Ovary (tissue), 7 donors: ENCODE measurements at regions not wholly inside any gene's neighbourhood (a gene's known extent, or its start where the extent isn't known, plus 50 kb on each side); places are given as distances from the start of the nearest gene placed in this dataset.

Source experiments
- DNase-seq, 5 donors: peaks; one replicate each; pipeline ENCODE4 v3.0.0-alpha.2; 2019 to 2020
- H3K27ac ChIP-seq, 2 donors: fragments of 200-600 bp; one replicate each; pipeline versions ENCODE4 v1.5.1 to v1.8.0; 2019 to 2022
- H3K27me3 ChIP-seq: fragments of 200-600 bp; one replicate; pipeline ENCODE4 v1.8.0; 2022
- H3K36me3 ChIP-seq: fragments of 200-600 bp; sonication (generic); one replicate; pipeline ENCODE4 v1.5.1; 2019
- H3K4me1 ChIP-seq: one replicate; pipeline ENCODE4 v1.8.1; 2013; ENCODE audit warnings: mild to moderate bottlenecking, moderate library complexity; ENCODE audit not compliant: insufficient read depth
- H3K4me3 ChIP-seq: fragments of 200-600 bp; sonication (generic); one replicate; pipeline ENCODE4 v1.5.1; 2017
- H3K9me3 ChIP-seq, 2 donors: fragments of 200-600 bp in 1 of 2; sonication (generic) in 1 of 2; one replicate each; pipeline versions ENCODE4 v1.5.1 to v1.8.1; 2013 to 2019; ENCODE audit warnings: mild to moderate bottlenecking in 1 of 2, moderate library complexity in 1 of 2
- CTCF ChIP-seq, 3 donors: fragments of 450-650 bp in 2 of 3; fragments of 200-600 bp in 1 of 3; IDR thresholded peaks; one replicate each; pipeline versions ENCODE4 v1.5.1 to v1.8.0; 2016 to 2022; ENCODE audit warnings: antibody characterized with exemption in 3 of 3, mild to moderate bottlenecking in 1 of 3
- EP300 ChIP-seq: sonication (generic); formaldehyde crosslinking; IDR thresholded peaks from one replicate; pipeline ENCODE4 v1.6.1; 2017; ENCODE audit warnings: antibody characterized with exemption
- POLR2A ChIP-seq: fragments of 450-650 bp; IDR thresholded peaks from one replicate; pipeline ENCODE4 v1.6.1; 2017; ENCODE audit warnings: antibody characterized with exemption, mild to moderate bottlenecking, moderate library complexity
- WGBS, 3 donors: extraction: QIAGEN DNeasy Blood & Tissue Kit in 1 of 3; methylation state at CpG; one replicate each; pipeline versions ENCODE4 v1.1.5 to v1.1.7; 2013 to 2017; 5-methylcytosine and 5-hydroxymethylcytosine counted together
- intact Hi-C, 4 donors: fragments of 100-400 bp; cut with DNase I; formaldehyde crosslinking; loops; one replicate each; pipeline versions ENCODE4 v1.11.0 to v1.15.1; 2022 to 2023
- donor health status: DM: no; HTN: no; CAD: no; lungs with moderate emphysema.
- donor health status: DM: no; HTN: no; CAD: no.
- donor health status: Bipolar disorder and iron deficiency.
- donor health status: DM: no; HTN: no; CAD: no.
- donor health status: DM: yes; HTN: yes; CAD: no.

- no peak for TF ChIP-seq CTCF (IDR thresholded peaks at IDR 0.05)
- TF ChIP-seq EP300 = no peak
- no peak for TF ChIP-seq POLR2A
- 46 to 51% (median 51%) methylated on average over 9 of the region's 9 CpGs for WGBS, 3 donors
- no peaks in the 10 kb centered on the region for H3K4me1 ChIP-seq
Observed at GRCh38 chr18:78679031-78679430, 300.6 kb upstream of the SALL3 start.

GRCh38 chr18:78679613-78680260 is 299.9 kb upstream of the SALL3 start:
- Histone ChIP-seq H3K4me3 (no peak overlapping the region), H3K36me3 (no peaks in the 10 kb centered on the region), H3K9me3 (no peaks in the 10 kb centered on the region), H3K27me3 (no peaks in the 10 kb centered on the region), H3K4me1 (no peaks in the 10 kb centered on the region), H3K27ac (no peak overlapping the region)
- no peak for DNase-seq
- 75 to 79% (median 76%) methylated on average over 17 of the region's 17 CpGs for WGBS, 3 donors
- intact Hi-C loops = no loop called here
- TF ChIP-seq POLR2A = no peak

More at GRCh38 chr18:78679031-78679430, 300.6 kb upstream of the SALL3 start:
- DNase-seq = no peak
- H3K36me3 ChIP-seq = no peaks in the 10 kb centered on the region
- no peak overlapping the region for H3K4me3 ChIP-seq
- no peaks in the 10 kb centered on the region for H3K27me3 ChIP-seq
- H3K9me3 ChIP-seq = no peaks in the 10 kb centered on the region
- intact Hi-C loops = no loop called here
- H3K27ac ChIP-seq = no peak overlapping the region

GRCh38 chr18:78681396-78681795 is 298.2 kb upstream of the SALL3 start:
- intact Hi-C loops = no loop called here
- no peaks in the 10 kb centered on the region for H3K27me3 ChIP-seq
- no peak overlapping the region for H3K4me3 ChIP-seq
- H3K36me3 ChIP-seq = no peaks in the 10 kb centered on the region
- no peak overlapping the region for H3K27ac ChIP-seq
- no peak for TF ChIP-seq POLR2A
- no peak for TF ChIP-seq EP300
- 79 to 84% (median 83%) methylated on average over 12 of the region's 12 CpGs for WGBS, 3 donors
- H3K4me1 ChIP-seq = no peaks in the 10 kb centered on the region
- no peak for DNase-seq
- H3K9me3 ChIP-seq = no peaks in the 10 kb centered on the region

GRCh38 chr18:78681934-78682333 is 297.7 kb upstream of the SALL3 start:
- 85 to 88% (median 88%) methylated on average over 12 of the region's 12 CpGs for WGBS, 3 donors

GRCh38 chr18:78682716-78683115 is 296.9 kb upstream of the SALL3 start:
- Histone ChIP-seq H3K36me3 (no peaks in the 10 kb centered on the region), H3K4me3 (no peak overlapping the region), H3K9me3 (no peaks in the 10 kb centered on the region), H3K27me3 (no peaks in the 10 kb centered on the region), H3K27ac (no peak overlapping the region), H3K4me1 (no peaks in the 10 kb centered on the region)
- intact Hi-C loops = no loop called here
- TF ChIP-seq POLR2A (no peak), CTCF (IDR thresholded peaks at IDR 0.05) (no peak), EP300 (no peak)
- 56 to 60% (median 56%) methylated on average over 13 of the region's 13 CpGs for WGBS, 3 donors
- DNase-seq = no peak

More at GRCh38 chr18:78681934-78682333, 297.7 kb upstream of the SALL3 start:
- Histone ChIP-seq H3K36me3 (no peaks in the 10 kb centered on the region), H3K4me1 (no peaks in the 10 kb centered on the region), H3K27ac (no peak overlapping the region), H3K27me3 (no peaks in the 10 kb centered on the region), H3K4me3 (no peak overlapping the region), H3K9me3 (no peaks in the 10 kb centered on the region)
- intact Hi-C loops = no loop called here
- TF ChIP-seq CTCF (IDR thresholded peaks at IDR 0.05) (no peak), EP300 (no peak), POLR2A (no peak)
- DNase-seq = no peak
